IPS DF 6.9 (cell line): ENCODE measurements at regions not wholly inside any gene's neighbourhood (a gene's known extent, or its start where the extent isn't known, plus 50 kb on each side); places are given as distances from the start of the nearest gene placed in this dataset.

ENCODE experiments used
- DNase-seq: peaks from one replicate; pipeline ENCODE4 v3.0.0-alpha.2; 2013; ENCODE audit warnings: low read depth, low spot score
- H3K27ac ChIP-seq: one replicate; pipeline ENCODE4 v1.5.1; 2013; ENCODE audit warnings: low read length, control low read depth
- H3K27me3 ChIP-seq: 2 replicates; pipeline ENCODE4 v1.6.1; 2013; ENCODE audit warnings: mild to moderate bottlenecking, low read length; ENCODE audit not compliant: control insufficient read depth, insufficient read depth
- H3K36me3 ChIP-seq: 2 replicates; pipeline ENCODE4 v1.6.1; 2013; ENCODE audit warnings: low read length; ENCODE audit not compliant: control insufficient read depth, insufficient read depth
- H3K4me1 ChIP-seq: 2 replicates; pipeline ENCODE4 v1.6.1; 2013; ENCODE audit warnings: low read length; ENCODE audit not compliant: control insufficient read depth, insufficient read depth
- H3K4me3 ChIP-seq: 2 replicates; pipeline ENCODE4 v1.5.1; 2013; ENCODE audit warnings: mild to moderate bottlenecking, low read length
- H3K9me3 ChIP-seq: 2 replicates; pipeline ENCODE4 v1.6.1; 2013; ENCODE audit warnings: low read length, inconsistent platforms; ENCODE audit not compliant: control insufficient read depth, insufficient read depth
- WGBS: extraction: QIAGEN DNeasy Blood & Tissue Kit; methylation state at CpG from one replicate; pipeline ENCODE4 v1.1.7; 2013; ENCODE audit warnings: mixed read lengths, missing lambda C conversion rate; ENCODE audit not compliant: insufficient read length, insufficient coverage; 5-methylcytosine and 5-hydroxymethylcytosine counted together

- Histone ChIP-seq H3K4me3 (no peak overlapping the region), H3K36me3 (no peaks in the 10 kb centered on the region), H3K27me3 (no peaks in the 10 kb centered on the region), H3K27ac (no peak overlapping the region), H3K4me1 (no peaks in the 10 kb centered on the region), H3K9me3 (peaks cover 4% of the 10 kb centered on the region)
- DNase-seq = no peak
- WGBS = no CpG with 5 or more reads among the region's 4 CpGs
These were observed 105.5 kb upstream of the ARHGAP5 start for GRCh38 chr14:31971612-31972011.

GRCh38 chr14:31977001-31977556, 100.0 kb upstream of the ARHGAP5 start:
- WGBS = no CpG with 5 or more reads among the region's 3 CpGs
- H3K27ac ChIP-seq = no peak overlapping the region
- no peaks in the 10 kb centered on the region for H3K36me3 ChIP-seq
- no peak overlapping the region for H3K4me3 ChIP-seq
- peaks cover 4% of the 10 kb centered on the region for H3K9me3 ChIP-seq
- no peaks in the 10 kb centered on the region for H3K4me1 ChIP-seq
- no peak for DNase-seq
- H3K27me3 ChIP-seq = no peaks in the 10 kb centered on the region

GRCh38 chr14:31978423-31978822, 98.7 kb upstream of the ARHGAP5 start:
- Histone ChIP-seq H3K27me3 (no peaks in the 10 kb centered on the region), H3K9me3 (peaks cover 2% of the 10 kb centered on the region), H3K36me3 (no peaks in the 10 kb centered on the region), H3K27ac (no peak overlapping the region), H3K4me1 (no peaks in the 10 kb centered on the region), H3K4me3 (no peak overlapping the region)
- DNase-seq = no peak
- WGBS = no CpG with 5 or more reads among the region's 3 CpGs

GRCh38 chr14:31982642-31983041, 94.5 kb upstream of the ARHGAP5 start:
- WGBS = no CpG with 5 or more reads among the region's 1 CpG
- DNase-seq = no peak
- Histone ChIP-seq H3K36me3 (no peaks in the 10 kb centered on the region), H3K27ac (no peak overlapping the region), H3K9me3 (no peaks in the 10 kb centered on the region), H3K4me1 (no peaks in the 10 kb centered on the region), H3K4me3 (no peak overlapping the region), H3K27me3 (no peaks in the 10 kb centered on the region)

GRCh38 chr14:31986405-31986804, 90.7 kb upstream of the ARHGAP5 start:
- Histone ChIP-seq H3K27ac (no peak overlapping the region), H3K27me3 (no peaks in the 10 kb centered on the region), H3K4me1 (no peaks in the 10 kb centered on the region), H3K4me3 (no peak overlapping the region), H3K36me3 (no peaks in the 10 kb centered on the region), H3K9me3 (no peaks in the 10 kb centered on the region)
- DNase-seq = no peak

- WGBS = no CpG with 5 or more reads among the region's 1 CpG
These were observed 89.4 kb upstream of the ARHGAP5 start for GRCh38 chr14:31987721-31988120.

GRCh38 chr14:31988244-31988643, 88.9 kb upstream of the ARHGAP5 start:
- Histone ChIP-seq H3K4me1 (no peaks in the 10 kb centered on the region), H3K9me3 (no peaks in the 10 kb centered on the region), H3K36me3 (no peaks in the 10 kb centered on the region), H3K27me3 (no peaks in the 10 kb centered on the region), H3K4me3 (no peak overlapping the region), H3K27ac (no peak overlapping the region)
- no CpG with 5 or more reads among the region's 1 CpG for WGBS
- DNase-seq = no peak

More at GRCh38 chr14:31987721-31988120, 89.4 kb upstream of the ARHGAP5 start:
- no peak overlapping the region for H3K27ac ChIP-seq
- no peak overlapping the region for H3K4me3 ChIP-seq
- H3K9me3 ChIP-seq = no peaks in the 10 kb centered on the region
- H3K36me3 ChIP-seq = no peaks in the 10 kb centered on the region
- no peak for DNase-seq
- no peaks in the 10 kb centered on the region for H3K4me1 ChIP-seq
- H3K27me3 ChIP-seq = no peaks in the 10 kb centered on the region

- H3K27me3 ChIP-seq = no peaks in the 10 kb centered on the region
- DNase-seq = no peak
- no CpG with 5 or more reads among the region's 6 CpGs for WGBS
- H3K4me1 ChIP-seq = no peaks in the 10 kb centered on the region
- H3K27ac ChIP-seq = no peak overlapping the region
- H3K4me3 ChIP-seq = no peak overlapping the region
- H3K36me3 ChIP-seq = no peaks in the 10 kb centered on the region
- no peaks in the 10 kb centered on the region for H3K9me3 ChIP-seq
These were observed 86.8 kb upstream of the ARHGAP5 start for GRCh38 chr14:31990183-31990857.

GRCh38 chr14:31990926-31991572, 86.1 kb upstream of the ARHGAP5 start:
- DNase-seq = no peak
- no peak overlapping the region for H3K27ac ChIP-seq
- no peaks in the 10 kb centered on the region for H3K36me3 ChIP-seq
- no peaks in the 10 kb centered on the region for H3K27me3 ChIP-seq
- H3K9me3 ChIP-seq = no peaks in the 10 kb centered on the region
- H3K4me1 ChIP-seq = no peaks in the 10 kb centered on the region
- H3K4me3 ChIP-seq = no peak overlapping the region
- WGBS = no CpG with 5 or more reads among the region's 6 CpGs

- WGBS = no CpG with 5 or more reads among the region's 1 CpG
- Histone ChIP-seq H3K27me3 (no peaks in the 10 kb centered on the region), H3K4me3 (no peak overlapping the region), H3K9me3 (no peaks in the 10 kb centered on the region), H3K27ac (no peak overlapping the region), H3K36me3 (no peaks in the 10 kb centered on the region), H3K4me1 (no peaks in the 10 kb centered on the region)
- no peak for DNase-seq
These were observed 85.1 kb upstream of the ARHGAP5 start for GRCh38 chr14:31992011-31992447.
